Body of pancreas (tissue), 4 donors: ENCODE measurements at regions not wholly inside any gene's neighbourhood (a gene's known extent, or its start where the extent isn't known, plus 50 kb on each side); places are given as distances from the start of the nearest gene placed in this dataset.

Experiments
- POLR2A ChIP-seq, 3 donors: fragments of 450-650 bp; IDR thresholded peaks; one replicate each; pipeline ENCODE4 v1.6.1; 2016; ENCODE audit warnings: antibody characterized with exemption in 3 of 3, mild to moderate bottlenecking in 2 of 3
- TF ChIP-seq, protein P1 (sequence below), 7 experiments: fragments of 450-650 bp in 4 of 7; fragments of 200-600 bp in 3 of 7; sonication (generic) in 3 of 7; IDR thresholded peaks; one replicate each; pipeline ENCODE4 v1.5.1; 2016 to 2019; ENCODE audit warnings: antibody characterized with exemption in 7 of 7

DNA sequence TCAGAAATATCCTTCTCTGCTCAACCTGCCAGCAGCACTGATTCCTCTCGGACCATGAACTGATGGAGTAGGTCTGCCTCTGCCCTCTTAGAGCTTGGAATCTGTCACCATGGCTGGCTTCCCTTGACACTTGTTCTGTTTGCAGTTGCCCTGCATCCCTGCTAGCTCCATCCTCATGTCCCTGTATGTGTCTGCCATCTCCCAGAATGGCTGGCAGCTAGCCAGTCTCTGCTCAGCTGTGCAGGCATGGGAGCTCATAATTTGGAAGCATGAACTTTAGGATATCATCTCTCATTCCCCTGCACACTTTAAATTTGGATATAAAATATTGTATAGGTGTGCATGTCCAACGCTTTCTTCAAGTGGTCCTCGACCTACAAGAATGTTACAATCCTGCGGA is 95.4 kb downstream of the C1orf94 start:
- TF ChIP-seq, protein P1, sequence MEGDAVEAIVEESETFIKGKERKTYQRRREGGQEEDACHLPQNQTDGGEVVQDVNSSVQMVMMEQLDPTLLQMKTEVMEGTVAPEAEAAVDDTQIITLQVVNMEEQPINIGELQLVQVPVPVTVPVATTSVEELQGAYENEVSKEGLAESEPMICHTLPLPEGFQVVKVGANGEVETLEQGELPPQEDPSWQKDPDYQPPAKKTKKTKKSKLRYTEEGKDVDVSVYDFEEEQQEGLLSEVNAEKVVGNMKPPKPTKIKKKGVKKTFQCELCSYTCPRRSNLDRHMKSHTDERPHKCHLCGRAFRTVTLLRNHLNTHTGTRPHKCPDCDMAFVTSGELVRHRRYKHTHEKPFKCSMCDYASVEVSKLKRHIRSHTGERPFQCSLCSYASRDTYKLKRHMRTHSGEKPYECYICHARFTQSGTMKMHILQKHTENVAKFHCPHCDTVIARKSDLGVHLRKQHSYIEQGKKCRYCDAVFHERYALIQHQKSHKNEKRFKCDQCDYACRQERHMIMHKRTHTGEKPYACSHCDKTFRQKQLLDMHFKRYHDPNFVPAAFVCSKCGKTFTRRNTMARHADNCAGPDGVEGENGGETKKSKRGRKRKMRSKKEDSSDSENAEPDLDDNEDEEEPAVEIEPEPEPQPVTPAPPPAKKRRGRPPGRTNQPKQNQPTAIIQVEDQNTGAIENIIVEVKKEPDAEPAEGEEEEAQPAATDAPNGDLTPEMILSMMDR (IDR thresholded peaks at IDR 0.05) = no peak
- TF ChIP-seq POLR2A (IDR thresholded peaks at IDR 0.05) = no peak
